GM19452 (cell line): ENCODE measurements at regions not wholly inside any gene's neighbourhood (a gene's known extent, or its start where the extent isn't known, plus 50 kb on each side); places are given as distances from the start of the nearest gene placed in this dataset.

Experiments used
- ATAC-seq: cut with Tn5 transposase; IDR thresholded peaks from one replicate; pipeline ENCODE4 v1.9.1; 2021; ENCODE audit not compliant: unreplicated experiment

- no peak for ATAC-seq
Observed at GRCh38 chrX:39381422-39381821, 580.2 kb downstream of the MID1IP1 start.

DNA sequence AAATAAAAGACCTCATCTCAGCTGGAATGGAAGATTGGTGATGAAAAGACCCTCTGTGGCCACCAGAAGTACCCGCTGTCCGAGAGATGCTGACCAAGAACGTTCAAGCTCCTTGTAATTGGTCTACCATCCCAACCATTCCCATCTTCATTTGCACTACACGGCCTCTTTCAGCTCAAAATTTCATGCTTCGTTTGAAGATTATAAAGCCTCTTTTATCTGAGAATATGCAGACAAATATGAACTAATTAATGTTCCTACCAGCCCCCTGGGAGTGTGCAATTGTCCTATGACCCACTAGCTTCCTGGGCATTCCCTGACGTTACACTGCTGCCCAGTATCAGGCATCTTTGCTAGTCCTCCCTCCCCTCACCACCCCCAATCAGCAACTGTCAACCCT lies 583.7 kb downstream of the MID1IP1 start:
- no peak for ATAC-seq

- no peak for ATAC-seq
Observed at GRCh38 chrX:39388730-39389129, 587.5 kb downstream of the MID1IP1 start.

GRCh38 chrX:39396358-39396995 lies 595.2 kb downstream of the MID1IP1 start:
- no peak for ATAC-seq

DNA sequence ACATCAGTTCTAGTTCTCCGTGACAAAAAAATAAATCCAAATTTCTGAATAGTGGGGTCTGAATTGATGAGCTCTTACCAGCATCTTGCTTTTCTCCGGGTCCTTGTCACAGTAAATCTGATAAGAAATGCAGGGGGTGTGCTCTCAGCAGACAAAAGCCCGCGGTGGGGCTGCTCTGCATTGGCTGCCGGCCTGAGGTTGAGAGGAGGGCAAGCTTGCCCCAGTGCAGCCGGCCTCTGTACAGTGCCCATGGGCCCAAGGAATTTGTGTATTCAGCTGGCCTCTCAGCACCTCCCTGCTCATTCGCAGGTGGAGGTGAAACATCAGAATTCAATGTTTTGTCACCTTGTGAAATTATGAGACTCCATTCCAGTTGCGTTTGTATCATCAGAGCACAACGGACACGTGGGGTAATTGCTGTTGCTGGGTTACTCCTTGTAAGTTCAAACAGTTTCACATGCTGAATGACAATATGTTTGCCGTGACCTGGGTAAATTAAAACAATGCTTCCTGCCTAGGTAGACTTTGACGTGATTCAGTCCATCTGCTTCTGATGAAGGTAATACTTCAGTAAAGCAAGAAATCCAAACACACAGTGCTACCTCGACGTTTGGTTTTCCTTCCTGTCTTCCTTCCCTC lies 596.4 kb downstream of the MID1IP1 start:
- no peak for ATAC-seq

- no peak for ATAC-seq
Observed at GRCh38 chrX:39398215-39398962, 597.1 kb downstream of the MID1IP1 start.

DNA sequence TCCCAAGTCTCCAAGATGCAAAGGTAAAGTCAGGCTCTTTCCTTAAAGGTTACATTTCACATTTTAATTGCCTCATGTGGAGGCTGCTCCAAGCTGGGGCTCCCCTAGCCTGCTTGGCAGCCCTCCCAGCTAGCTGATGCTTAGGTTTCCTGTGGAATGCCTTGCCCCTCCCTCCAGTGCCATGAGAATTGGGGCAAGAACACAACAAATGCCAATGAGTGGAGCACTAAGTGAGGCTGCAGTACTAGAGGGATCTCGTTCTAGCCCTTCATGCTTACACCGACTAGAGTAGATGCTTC lies 597.7 kb downstream of the MID1IP1 start:
- ATAC-seq = no peak

DNA sequence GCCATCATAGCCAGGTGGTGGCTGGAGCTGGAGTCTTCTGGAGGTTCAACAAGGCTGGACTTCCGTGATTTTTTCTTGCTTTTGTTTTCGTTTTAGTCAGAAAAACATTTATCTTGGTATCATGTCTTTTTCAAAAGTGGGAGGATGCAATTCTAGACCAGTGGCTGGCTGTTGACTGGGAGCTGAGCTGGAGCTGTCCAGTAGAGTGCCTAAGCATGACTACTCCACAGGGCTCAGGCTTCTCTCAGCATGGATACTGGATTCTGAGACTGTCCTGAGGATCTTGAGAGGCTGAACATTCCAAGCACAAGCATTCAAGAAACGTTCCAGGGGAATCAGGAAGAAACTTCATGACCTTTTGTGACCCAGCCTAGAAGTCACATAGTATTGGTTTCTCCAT lies 598.1 kb downstream of the MID1IP1 start:
- ATAC-seq = no peak

DNA sequence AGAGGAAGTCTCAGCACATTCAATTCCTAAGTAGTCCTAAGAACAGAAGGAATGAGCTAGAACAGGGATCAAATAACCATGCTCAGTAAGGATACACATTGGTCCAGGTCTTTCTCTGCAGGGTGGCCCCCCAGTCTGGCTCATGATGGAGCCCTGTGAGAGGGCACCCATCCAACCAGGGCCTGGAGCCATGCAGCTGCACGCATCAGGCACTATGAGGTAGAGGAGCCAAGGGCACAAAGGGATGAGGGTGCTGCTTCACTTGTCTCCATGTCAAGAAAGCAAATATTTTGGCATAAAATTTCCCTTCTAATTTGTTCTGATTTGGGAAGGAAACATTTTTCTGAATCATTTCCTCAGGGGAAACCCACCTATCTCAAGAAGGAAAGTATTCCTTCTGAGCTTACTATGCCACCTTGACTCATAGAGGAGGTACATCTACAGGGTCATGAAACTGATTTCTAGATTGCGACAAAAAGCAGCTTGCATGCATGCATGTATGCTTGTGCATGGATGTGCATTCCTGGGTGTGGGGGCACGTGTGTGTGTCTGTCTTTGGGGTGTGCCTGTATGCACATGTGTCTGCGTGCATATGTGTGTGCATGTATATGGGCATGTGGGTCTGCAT lies 600.3 kb downstream of the MID1IP1 start:
- no peak for ATAC-seq

DNA sequence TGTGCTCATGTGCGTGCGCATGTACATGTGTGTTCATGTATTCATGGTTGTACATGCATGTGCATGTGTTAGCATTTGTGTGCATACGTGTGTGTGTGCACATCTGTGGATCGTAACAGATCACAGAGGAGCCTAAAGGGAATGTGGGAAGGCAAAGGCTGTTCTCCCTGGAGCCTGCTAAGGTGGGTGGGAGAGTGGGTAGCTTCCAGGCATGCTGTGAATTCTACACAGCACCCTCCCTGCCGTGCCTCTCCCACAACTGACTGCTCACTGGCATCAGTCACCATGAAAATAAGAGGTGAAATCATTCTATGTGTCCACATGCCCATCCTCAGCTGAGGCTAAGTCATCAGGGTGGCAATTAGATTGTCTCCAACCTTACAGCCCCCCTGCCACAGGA lies 600.9 kb downstream of the MID1IP1 start:
- no peak for ATAC-seq

DNA sequence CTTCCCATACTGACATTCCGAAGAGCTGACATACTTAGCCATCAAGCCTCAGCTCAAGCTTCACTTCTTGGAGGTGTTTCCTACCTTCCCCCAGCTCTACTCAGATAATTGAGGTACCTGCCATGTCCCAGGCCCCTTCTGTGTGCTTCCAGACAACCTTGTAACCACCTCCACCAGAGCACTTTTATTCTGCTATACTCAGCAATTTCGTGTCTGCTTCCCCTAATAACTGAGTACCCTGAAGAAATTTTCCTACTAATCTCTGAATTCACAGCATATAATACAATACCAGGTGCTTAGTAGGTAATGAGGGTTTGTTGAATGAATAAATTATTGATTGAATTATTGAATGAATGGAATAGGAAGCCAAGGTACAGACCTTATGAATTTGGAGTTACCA lies 605.5 kb downstream of the MID1IP1 start:
- ATAC-seq = no peak

- no peak for ATAC-seq
Observed at GRCh38 chrX:39409246-39409917, 608.1 kb downstream of the MID1IP1 start.

- ATAC-seq = no peak
Observed at GRCh38 chrX:39414290-39414854, 613.1 kb downstream of the MID1IP1 start.

DNA sequence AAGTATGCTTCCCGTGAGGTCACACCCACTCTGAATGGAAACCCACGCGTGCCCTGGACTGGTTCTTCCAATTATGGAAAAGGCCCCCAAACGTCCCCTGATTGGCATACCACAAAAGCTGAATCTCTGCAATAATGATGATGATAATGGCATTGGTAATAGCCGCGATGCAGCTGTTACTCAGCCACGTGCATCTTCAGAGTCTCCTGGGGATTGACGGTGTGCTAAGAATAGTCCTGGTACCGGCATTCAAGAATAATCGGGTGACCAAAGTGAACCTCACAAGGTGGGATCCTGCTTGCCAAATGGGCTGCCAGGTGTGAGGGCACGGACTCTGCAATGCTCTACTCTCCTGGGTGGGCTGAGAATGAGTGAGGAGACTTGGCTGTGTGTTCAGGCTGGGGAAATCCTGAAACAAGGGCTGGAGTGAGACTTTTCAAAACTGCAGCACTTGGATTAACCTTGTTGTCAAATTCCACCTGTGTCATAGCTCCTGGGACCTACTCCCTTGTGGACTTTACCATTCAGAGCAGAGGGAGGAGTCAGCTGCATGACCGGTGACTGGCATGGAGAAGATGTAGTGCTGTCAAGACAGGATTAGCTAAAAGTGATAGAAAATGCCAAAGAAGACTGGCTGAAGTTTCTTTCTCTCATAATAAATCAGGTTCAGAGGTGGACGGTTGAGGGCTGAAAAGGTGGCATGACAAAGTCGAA lies 615.4 kb downstream of the MID1IP1 start:
- ATAC-seq = no peak

GRCh38 chrX:39418254-39418704 lies 617.0 kb downstream of the MID1IP1 start:
- no peak for ATAC-seq

GRCh38 chrX:39418731-39419638 lies 617.7 kb downstream of the MID1IP1 start:
- no peak for ATAC-seq

DNA sequence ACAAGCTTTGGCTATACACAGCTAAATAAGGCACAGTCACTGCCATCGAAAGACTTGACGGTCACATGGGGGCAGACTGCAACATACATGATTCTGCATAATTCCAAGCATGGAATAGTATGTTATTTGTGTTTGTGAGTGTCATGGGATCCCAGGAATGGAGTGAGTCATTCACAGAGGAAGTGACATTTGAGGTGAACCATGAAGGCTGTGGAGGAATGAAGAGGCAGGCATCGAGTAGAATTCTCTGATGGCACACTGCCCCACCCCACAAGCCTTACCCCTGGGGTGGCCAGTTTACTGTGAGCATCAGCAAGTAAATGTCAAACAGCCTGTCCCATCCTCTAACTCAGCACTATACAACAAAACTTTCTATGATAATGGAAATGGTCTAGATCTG lies 619.7 kb downstream of the MID1IP1 start:
- ATAC-seq = no peak

- ATAC-seq = no peak
Observed at GRCh38 chrX:39425124-39425806, 624.0 kb downstream of the MID1IP1 start.

DNA sequence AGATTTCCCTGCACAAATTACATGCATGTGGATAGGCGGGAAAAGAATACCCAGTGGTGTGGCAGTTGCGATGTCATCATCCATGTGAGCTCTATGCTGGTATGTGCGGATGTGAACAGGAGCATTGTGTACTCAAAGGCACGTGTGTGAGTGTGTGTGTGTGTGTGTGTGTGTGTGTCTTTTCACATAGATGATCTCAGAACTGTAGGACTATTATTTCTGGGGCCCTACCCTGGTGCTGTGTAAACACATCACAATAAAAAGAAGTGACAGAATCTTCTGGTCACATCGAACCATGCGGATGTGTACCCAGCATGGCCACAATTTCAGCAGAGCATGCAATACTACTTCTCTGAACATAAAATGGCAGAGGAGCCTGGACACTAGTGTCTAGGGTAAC lies 624.8 kb downstream of the MID1IP1 start:
- ATAC-seq = no peak
